Sigmoid colon (tissue), 6 donors: ENCODE measurements at regions not wholly inside any gene's neighbourhood (a gene's known extent, or its start where the extent isn't known, plus 50 kb on each side); places are given as distances from the start of the nearest gene placed in this dataset.

Experiments
- DNase-seq: peaks from one replicate; pipeline ENCODE4 v3.0.0-alpha.2; 2019
- H3K27ac ChIP-seq, 4 donors: fragments of 200-600 bp; sonication (generic); one replicate each; pipeline ENCODE4 v1.5.1; 2016 to 2019; ENCODE audit warnings: mild to moderate bottlenecking in 1 of 4
- H3K27me3 ChIP-seq, 3 donors: fragments of 200-600 bp; sonication (generic); one replicate each; pipeline ENCODE4 v1.5.1; 2019; ENCODE audit warnings: mild to moderate bottlenecking in 1 of 3
- H3K36me3 ChIP-seq, 4 donors: fragments of 200-600 bp; sonication (generic); one replicate each; pipeline ENCODE4 v1.5.1; 2016 to 2019
- H3K4me1 ChIP-seq, 4 donors: fragments of 200-600 bp; sonication (generic); one replicate each; pipeline ENCODE4 v1.5.1; 2017 to 2019
- H3K4me3 ChIP-seq, 4 donors: fragments of 200-600 bp; sonication (generic); one replicate each; pipeline ENCODE4 v1.5.1; 2017 to 2019; ENCODE audit warnings: mild to moderate bottlenecking in 2 of 4, moderate library complexity in 1 of 4
- H3K9me3 ChIP-seq, 4 donors: fragments of 200-600 bp in 3 of 4; sonication (generic) in 3 of 4; one replicate each; pipeline versions ENCODE4 v1.5.1 to v1.6.1; 2013 to 2019
- EP300 ChIP-seq, 4 donors: sonication (generic); formaldehyde crosslinking; IDR thresholded peaks; one replicate each; pipeline ENCODE4 v1.6.1; 2017; ENCODE audit warnings: antibody characterized with exemption in 4 of 4
- POLR2A ChIP-seq, 2 donors: fragments of 450-650 bp; IDR thresholded peaks; one replicate each; pipeline ENCODE4 v1.6.1; 2016; ENCODE audit warnings: antibody characterized with exemption in 2 of 2, mild to moderate bottlenecking in 2 of 2, moderate library complexity in 2 of 2
- POLR2AphosphoS5 ChIP-seq, 4 donors: sonication (generic); formaldehyde crosslinking; IDR thresholded peaks; one replicate each; pipeline ENCODE4 v1.6.1; 2017; ENCODE audit warnings: antibody characterized with exemption in 4 of 4
- WGBS, 2 donors: extraction: QIAGEN DNeasy Blood & Tissue Kit; methylation state at CpG; one replicate each; pipeline ENCODE4 v1.1.7; 2013; 5-methylcytosine and 5-hydroxymethylcytosine counted together
- intact Hi-C: fragments of 100-400 bp; cut with DNase I; formaldehyde crosslinking; loops from one replicate; pipeline ENCODE4 v1.15.1; 2023
- TF ChIP-seq, protein P1 (sequence below), 4 experiments: fragments of 450-650 bp in 3 of 4; fragments of 200-600 bp in 1 of 4; IDR thresholded peaks; one replicate each; pipeline ENCODE4 v1.5.1; 2016 to 2019; ENCODE audit warnings: antibody characterized with exemption in 4 of 4, mild to moderate bottlenecking in 3 of 4, moderate library complexity in 2 of 4
- donor health status: healthy with polysubstance abuse.
- donor health status: healthy.

GRCh38 chr13:79648191-79648590 is 167.2 kb downstream of the NDFIP2 start:
- DNase-seq = no peak
- TF ChIP-seq EP300 (IDR thresholded peaks at IDR 0.05) (no peak), POLR2A (IDR thresholded peaks at IDR 0.05) (no peak), POLR2AphosphoS5 (IDR thresholded peaks at IDR 0.05) (no peak)
- TF ChIP-seq, protein P1, sequence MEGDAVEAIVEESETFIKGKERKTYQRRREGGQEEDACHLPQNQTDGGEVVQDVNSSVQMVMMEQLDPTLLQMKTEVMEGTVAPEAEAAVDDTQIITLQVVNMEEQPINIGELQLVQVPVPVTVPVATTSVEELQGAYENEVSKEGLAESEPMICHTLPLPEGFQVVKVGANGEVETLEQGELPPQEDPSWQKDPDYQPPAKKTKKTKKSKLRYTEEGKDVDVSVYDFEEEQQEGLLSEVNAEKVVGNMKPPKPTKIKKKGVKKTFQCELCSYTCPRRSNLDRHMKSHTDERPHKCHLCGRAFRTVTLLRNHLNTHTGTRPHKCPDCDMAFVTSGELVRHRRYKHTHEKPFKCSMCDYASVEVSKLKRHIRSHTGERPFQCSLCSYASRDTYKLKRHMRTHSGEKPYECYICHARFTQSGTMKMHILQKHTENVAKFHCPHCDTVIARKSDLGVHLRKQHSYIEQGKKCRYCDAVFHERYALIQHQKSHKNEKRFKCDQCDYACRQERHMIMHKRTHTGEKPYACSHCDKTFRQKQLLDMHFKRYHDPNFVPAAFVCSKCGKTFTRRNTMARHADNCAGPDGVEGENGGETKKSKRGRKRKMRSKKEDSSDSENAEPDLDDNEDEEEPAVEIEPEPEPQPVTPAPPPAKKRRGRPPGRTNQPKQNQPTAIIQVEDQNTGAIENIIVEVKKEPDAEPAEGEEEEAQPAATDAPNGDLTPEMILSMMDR (IDR thresholded peaks at IDR 0.05) = no peak
- no peaks in the 10 kb centered on the region for H3K36me3 ChIP-seq
- H3K27me3 ChIP-seq = no peaks in the 10 kb centered on the region
- intact Hi-C loops = no loop called here
- H3K9me3 ChIP-seq = no peaks in the 10 kb centered on the region
- no peak overlapping the region for H3K4me3 ChIP-seq
- 78 to 84% methylated on average over 1 of the region's 1 CpG for WGBS, 2 donors
- no peaks in the 10 kb centered on the region for H3K4me1 ChIP-seq
- no peak overlapping the region for H3K27ac ChIP-seq

GRCh38 chr13:79647533-79647932 is 166.6 kb downstream of the NDFIP2 start:
- Histone ChIP-seq H3K4me1 (no peaks in the 10 kb centered on the region), H3K27me3 (no peaks in the 10 kb centered on the region), H3K4me3 (no peak overlapping the region), H3K27ac (no peak overlapping the region), H3K9me3 (no peaks in the 10 kb centered on the region), H3K36me3 (no peaks in the 10 kb centered on the region)
- 74 to 87% methylated on average over 2 of the region's 2 CpGs for WGBS, 2 donors
- TF ChIP-seq EP300 (IDR thresholded peaks at IDR 0.05) (no peak), POLR2A (IDR thresholded peaks at IDR 0.05) (no peak), POLR2AphosphoS5 (IDR thresholded peaks at IDR 0.05) (no peak)
- TF ChIP-seq, protein P1 (IDR thresholded peaks at IDR 0.05) = no peak
- no peak for DNase-seq
- intact Hi-C loops = no loop called here

- TF ChIP-seq POLR2A (IDR thresholded peaks at IDR 0.05) = no peak
- TF ChIP-seq EP300 (IDR thresholded peaks at IDR 0.05) = no peak
- TF ChIP-seq POLR2AphosphoS5 (IDR thresholded peaks at IDR 0.05) = no peak
- TF ChIP-seq, protein P1 (IDR thresholded peaks at IDR 0.05) = no peak
- 86 to 90% methylated on average over 2 of the region's 2 CpGs for WGBS, 2 donors
- H3K27ac ChIP-seq = no peak overlapping the region
- intact Hi-C loops = no loop called here
- no peaks in the 10 kb centered on the region for H3K36me3 ChIP-seq
- H3K9me3 ChIP-seq = no peaks in the 10 kb centered on the region
- H3K4me3 ChIP-seq = no peak overlapping the region
- no peak for DNase-seq
- H3K4me1 ChIP-seq = no peaks in the 10 kb centered on the region
- H3K27me3 ChIP-seq = no peaks in the 10 kb centered on the region
Observed at GRCh38 chr13:79646880-79647279, 165.9 kb downstream of the NDFIP2 start.

DNA sequence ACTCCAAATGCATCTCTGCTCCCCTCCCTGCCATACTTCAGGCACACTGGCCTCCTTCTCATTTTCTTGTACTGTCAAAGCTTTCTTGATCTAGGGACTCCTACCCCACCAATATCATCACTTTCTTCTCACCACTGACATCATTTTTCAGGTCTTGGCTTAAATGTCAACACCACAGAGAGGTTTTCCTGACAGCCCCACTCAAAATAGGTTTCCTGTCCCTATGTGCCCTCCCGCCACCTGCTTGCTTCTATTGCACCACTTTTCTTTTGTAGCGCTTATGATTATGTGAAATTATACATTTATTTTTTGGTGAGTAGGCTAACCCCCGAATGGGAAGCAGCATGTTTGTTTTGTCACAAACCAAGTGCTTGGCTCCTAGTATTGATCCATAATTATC is 164.6 kb downstream of the NDFIP2 start:
- Histone ChIP-seq H3K4me1 (no peaks in the 10 kb centered on the region), H3K36me3 (no peaks in the 10 kb centered on the region), H3K27ac (no peak overlapping the region), H3K27me3 (no peaks in the 10 kb centered on the region), H3K9me3 (no peaks in the 10 kb centered on the region), H3K4me3 (no peak overlapping the region)
- no peak for TF ChIP-seq POLR2A (IDR thresholded peaks at IDR 0.05)
- intact Hi-C loops = no loop called here
- DNase-seq = no peak
- WGBS, 2 donors = 68 to 76% methylated on average over 3 of the region's 3 CpGs

- no peak overlapping the region for H3K4me3 ChIP-seq
- no peaks in the 10 kb centered on the region for H3K4me1 ChIP-seq
- DNase-seq = no peak
- no peaks in the 10 kb centered on the region for H3K9me3 ChIP-seq
- H3K27ac ChIP-seq = no peak overlapping the region
- H3K27me3 ChIP-seq = no peaks in the 10 kb centered on the region
- TF ChIP-seq, protein P1 (IDR thresholded peaks at IDR 0.05) = no peak
- TF ChIP-seq POLR2AphosphoS5 (IDR thresholded peaks at IDR 0.05) (no peak), EP300 (IDR thresholded peaks at IDR 0.05) (no peak), POLR2A (IDR thresholded peaks at IDR 0.05) (no peak)
- 83 to 89% methylated on average over 3 of the region's 3 CpGs for WGBS, 2 donors
- intact Hi-C loops = no loop called here
- H3K36me3 ChIP-seq = no peaks in the 10 kb centered on the region
Observed at GRCh38 chr13:79642596-79642995, 161.6 kb downstream of the NDFIP2 start.
